Right cardiac atrium (tissue), 5 donors: ENCODE measurements at regions not wholly inside any gene's neighbourhood (a gene's known extent, or its start where the extent isn't known, plus 50 kb on each side); places are given as distances from the start of the nearest gene placed in this dataset.
A peak's percentile ranks its signal among the peaks of the same experiment; 100 is the strongest.
"Not testable (repeated sequence)": the region's sequence is repeated elsewhere in the genome, so short reads cannot be mapped to it uniquely, and the experiment has no call there.

Source experiments
- ATAC-seq, 2 donors: fragments of 200-7000 bp; cut with Tn5 transposase; one replicate each; pipeline versions ENCODE4 v1.8.0 to v1.9.1; 2020; ENCODE audit warnings: moderate library complexity in 2 of 2, mild to moderate bottlenecking in 1 of 2
- DNase-seq, 3 donors: peaks; one replicate each; pipeline ENCODE4 v3.0.0-alpha.2; 2020
- H3K27ac ChIP-seq: one replicate; pipeline ENCODE4 v1.5.1; 2013; ENCODE audit warnings: mild to moderate bottlenecking, low read length, control low read depth, moderate library complexity
- H3K27me3 ChIP-seq: one replicate; pipeline ENCODE4 v1.6.1; 2013; ENCODE audit not compliant: control insufficient read depth, insufficient read depth
- H3K4me1 ChIP-seq: one replicate; pipeline ENCODE4 v1.6.1; 2013; ENCODE audit warnings: low read length; ENCODE audit not compliant: control insufficient read depth, insufficient read depth
- H3K4me3 ChIP-seq: one replicate; pipeline ENCODE4 v1.5.1; 2013; ENCODE audit warnings: low read length, control low read depth
- H3K9me3 ChIP-seq: one replicate; pipeline ENCODE4 v1.6.1; 2013; ENCODE audit warnings: low read length; ENCODE audit not compliant: control insufficient read depth
- WGBS: extraction: QIAGEN DNeasy Blood & Tissue Kit; methylation state at CpG from one replicate; pipeline ENCODE4 v1.1.7; 2013; 5-methylcytosine and 5-hydroxymethylcytosine counted together
- intact Hi-C, 4 donors: fragments of 100-400 bp; cut with DNase I; formaldehyde crosslinking; loops; one replicate each; pipeline versions ENCODE4 v1.11.0 to v1.14.0; 2022 to 2023
- donor health status: healthy with polysubstance abuse.
- donor health status: DM: no; HTN: yes; CAD: no.
- donor health status: DM: no; HTN: no; CAD: no.
- donor health status: DM: no; HTN: yes; CAD: no; lungs with severe emphysema.
- donor health status: DM: yes; HTN: yes; CAD: no.

DNA sequence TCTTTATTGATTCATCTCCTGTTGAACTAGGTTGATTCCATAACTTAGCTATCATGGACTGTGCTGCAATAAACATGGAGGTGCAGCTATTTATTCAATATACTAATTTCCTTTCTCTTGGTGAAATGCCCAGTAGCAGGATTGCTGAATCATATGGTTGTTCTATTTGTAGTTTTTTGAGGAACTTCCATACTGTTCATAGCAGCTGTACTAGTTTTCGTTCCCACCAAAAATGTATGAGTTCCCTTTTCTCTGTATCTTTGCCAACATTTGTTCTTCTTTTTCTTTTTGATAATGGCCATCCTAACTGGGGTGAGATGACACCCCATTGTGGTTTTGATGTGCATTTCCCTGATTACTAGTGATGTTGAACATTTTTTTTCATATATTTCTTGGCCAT, 87.2 kb upstream of the NAV2 start:
- intact Hi-C loops = no loop called here
- DNase-seq = no peak

DNA sequence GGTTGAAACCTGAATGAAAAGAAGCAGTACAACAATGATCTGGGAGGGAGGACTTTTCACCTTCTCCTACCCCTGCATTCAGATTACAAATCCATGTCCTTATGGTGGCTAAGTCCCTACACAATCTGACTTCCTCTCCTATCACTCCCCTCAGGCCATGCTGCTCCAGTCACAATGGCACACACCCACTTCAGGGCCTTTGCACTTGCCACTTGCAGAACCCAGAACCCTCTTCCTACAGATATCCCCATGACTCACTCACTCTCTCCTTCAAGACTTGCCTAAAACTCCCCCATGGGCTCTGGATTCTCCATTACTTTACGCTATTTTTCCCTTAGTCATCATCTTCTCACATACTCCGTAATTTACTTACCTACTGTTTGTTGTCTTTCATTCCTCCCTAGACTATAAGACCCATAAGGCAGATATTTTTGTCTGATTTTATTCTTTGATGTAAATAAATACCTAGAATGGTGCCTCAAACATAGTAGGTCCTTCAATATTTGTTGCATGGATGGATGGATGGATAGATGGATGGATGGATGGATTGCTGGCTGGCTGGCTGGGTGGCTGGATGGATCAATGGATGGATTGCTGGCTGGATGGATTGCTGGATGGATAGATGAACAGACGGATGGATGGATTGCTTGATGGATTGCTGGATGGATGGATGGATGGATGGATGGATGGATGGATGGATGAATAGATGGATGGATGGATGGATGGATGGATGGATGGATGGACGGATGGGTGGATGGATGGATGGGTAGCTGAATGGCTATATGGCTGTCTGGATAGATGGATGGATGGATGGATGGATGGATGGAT, 94.7 kb upstream of the NAV2 start:
- H3K9me3 ChIP-seq = no peaks in the 10 kb centered on the region
- H3K4me1 ChIP-seq = peaks cover 6% of the 10 kb centered on the region
- 73% methylated on average over 4 of the region's 4 CpGs for WGBS
- intact Hi-C loops = no loop called here
- ATAC-seq (no peak), DNase-seq (no peak)
- H3K27me3 ChIP-seq = no peaks in the 10 kb centered on the region
- no peak overlapping the region for H3K4me3 ChIP-seq
- H3K27ac ChIP-seq = no peak overlapping the region

More for the DNA sequence above, 87.2 kb upstream of the NAV2 start:
- no peak overlapping the region for H3K4me3 ChIP-seq
- WGBS = 59% methylated on average over 1 of the region's 1 CpG
- H3K27me3 ChIP-seq = no peaks in the 10 kb centered on the region
- no peak for ATAC-seq
- H3K27ac ChIP-seq = no peak overlapping the region
- peaks cover 15% of the 10 kb centered on the region for H3K4me1 ChIP-seq
- no peaks in the 10 kb centered on the region for H3K9me3 ChIP-seq

DNA sequence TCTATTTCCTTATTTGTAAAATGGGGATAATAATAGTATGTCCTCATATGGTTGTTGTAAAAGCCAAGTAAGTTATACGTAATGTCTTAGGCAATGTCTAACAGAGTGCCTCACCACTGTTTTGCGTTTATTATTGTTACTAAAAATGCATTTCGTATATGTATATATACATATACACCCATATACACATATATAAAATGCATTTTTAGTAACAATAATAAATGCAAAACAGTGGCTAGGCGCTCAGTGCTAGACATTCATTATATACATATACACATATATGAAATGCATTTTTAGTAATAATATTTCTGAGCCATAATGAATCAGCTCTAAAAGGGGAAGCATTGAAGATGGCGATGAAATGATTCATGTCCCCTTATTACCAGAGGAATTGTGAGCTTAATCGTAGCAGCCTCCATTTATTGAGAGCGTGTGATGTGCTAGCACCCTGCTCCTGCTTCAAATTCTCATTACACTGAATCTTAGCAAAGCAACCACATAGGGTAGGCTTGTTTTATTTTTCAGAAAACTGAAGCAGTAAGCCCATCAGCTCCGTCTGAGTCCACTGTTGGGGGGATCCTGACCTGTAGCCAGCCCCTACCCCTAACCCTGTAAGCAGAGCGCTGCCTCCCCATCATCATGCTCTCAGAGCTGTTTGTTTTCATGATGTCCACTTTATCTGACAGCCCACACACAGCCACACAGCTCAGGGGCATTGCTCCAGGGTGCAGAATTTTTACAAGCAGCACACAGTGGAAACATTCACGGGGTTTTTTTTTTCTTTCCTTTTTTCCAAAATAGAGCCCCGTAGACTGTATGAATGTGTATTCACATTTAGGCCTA, 97.1 kb upstream of the NAV2 start:
- intact Hi-C loops = no loop called here
- Histone ChIP-seq H3K4me1 (peaks cover 6% of the 10 kb centered on the region), H3K4me3 (no peak overlapping the region), H3K9me3 (no peaks in the 10 kb centered on the region), H3K27me3 (no peaks in the 10 kb centered on the region), H3K27ac (peak overlapping the region; percentile 30)
- 71% methylated on average over 11 of the region's 11 CpGs for WGBS
- DNase-seq (no peak), ATAC-seq (peak; percentile 40 to 80)

DNA sequence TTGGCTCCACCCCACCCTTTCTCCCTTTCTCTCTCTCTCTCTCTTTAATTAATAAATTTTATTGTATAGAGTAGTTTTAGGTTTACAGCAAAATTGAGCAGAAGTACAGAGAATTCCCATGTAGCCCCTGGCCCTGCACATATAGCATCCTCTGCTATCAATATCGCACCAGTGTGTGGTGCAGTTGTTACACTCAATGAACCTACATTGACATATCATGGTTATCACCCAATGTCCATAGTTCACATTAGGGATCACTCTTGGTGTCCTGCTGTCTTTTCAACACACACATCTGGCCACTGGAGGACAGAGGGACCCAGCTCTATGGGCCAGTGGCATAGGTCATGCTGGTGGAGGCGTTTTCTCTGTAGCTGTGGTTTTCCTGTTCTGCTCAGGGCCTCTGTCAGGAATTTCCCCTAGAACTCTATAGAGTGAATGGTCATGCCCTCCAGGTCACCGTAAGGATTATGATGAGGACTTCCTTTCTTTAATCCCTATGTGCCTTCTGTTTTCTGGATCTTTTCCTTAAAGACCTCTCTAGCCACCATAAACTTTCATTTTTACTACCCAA, 98.2 kb upstream of the NAV2 start:
- 85% methylated on average over 3 of the region's 3 CpGs for WGBS
- Histone ChIP-seq H3K27ac (no peak overlapping the region), H3K4me1 (peaks cover 6% of the 10 kb centered on the region)

DNA sequence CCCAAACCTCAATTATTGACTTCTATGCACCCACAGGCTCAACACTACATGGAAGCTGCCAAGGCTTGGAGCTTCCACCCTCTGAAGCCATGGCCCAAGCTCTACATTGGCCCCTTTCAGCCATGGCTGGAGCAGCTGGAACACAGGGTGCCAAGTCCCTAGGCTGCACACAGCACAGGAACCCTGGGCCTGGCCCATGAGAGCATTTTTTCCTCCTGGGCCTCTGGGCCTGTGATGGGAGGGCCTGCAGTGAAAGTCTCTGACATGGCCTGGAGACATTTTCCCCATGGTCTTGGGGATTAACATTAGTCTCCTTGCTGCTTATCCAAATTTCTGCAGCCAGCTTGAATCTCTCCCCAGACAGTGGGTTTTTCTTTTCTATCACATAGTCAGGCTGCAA, 100.6 kb upstream of the NAV2 start:
- ATAC-seq, H3K4me3 ChIP-seq, H3K27me3 ChIP-seq, H3K27ac ChIP-seq, intact Hi-C loops, H3K9me3 ChIP-seq, DNase-seq: not testable (repeated sequence)
- peaks cover 14% of the 10 kb centered on the region for H3K4me1 ChIP-seq

More for the DNA sequence above, 98.2 kb upstream of the NAV2 start:
- H3K27me3 ChIP-seq = no peaks in the 10 kb centered on the region
- ATAC-seq = no peak
- no peaks in the 10 kb centered on the region for H3K9me3 ChIP-seq
- H3K4me3 ChIP-seq = no peak overlapping the region
- intact Hi-C loops = no loop called here
- no peak for DNase-seq

DNA sequence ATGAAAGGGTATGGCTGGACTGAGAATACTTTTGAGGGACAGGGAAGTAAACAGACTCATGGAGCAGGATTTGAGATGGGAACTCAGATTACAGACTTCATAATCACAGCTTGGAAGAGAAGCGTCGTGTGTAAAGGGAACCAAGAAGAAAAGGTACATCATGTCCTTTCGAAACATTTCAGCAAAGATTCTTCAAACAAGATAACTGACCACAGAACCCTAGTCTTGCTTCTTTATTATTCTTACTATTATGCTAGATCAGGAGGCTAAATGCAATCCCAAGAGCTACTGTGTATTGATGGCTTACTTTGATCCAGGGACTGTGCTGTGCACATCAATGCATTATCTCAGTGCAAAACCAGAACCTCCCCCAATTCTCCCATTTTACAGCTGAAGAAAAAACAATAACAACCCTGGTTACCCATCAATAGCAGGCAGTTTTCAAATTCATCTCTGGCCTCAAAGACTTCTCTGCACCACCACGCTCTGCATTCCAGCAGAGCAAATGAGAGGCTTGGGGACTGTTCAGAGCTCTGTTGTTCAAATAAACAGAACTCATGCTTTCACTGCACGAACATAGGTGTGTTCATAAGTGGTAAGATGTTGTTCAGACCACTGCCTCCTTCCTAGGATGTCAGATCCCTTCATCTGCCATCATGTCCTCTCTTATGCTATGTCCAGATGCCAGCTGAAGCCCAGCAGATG, 104.8 kb upstream of the NAV2 start:
- peaks cover 12% of the 10 kb centered on the region for H3K4me1 ChIP-seq
- intact Hi-C loops = no loop called here
- no peaks in the 10 kb centered on the region for H3K9me3 ChIP-seq
- DNase-seq = no peak
- no peak overlapping the region for H3K27ac ChIP-seq
- H3K4me3 ChIP-seq = no peak overlapping the region
- ATAC-seq = no peak
- WGBS = 84% methylated on average over 5 of the region's 5 CpGs
- no peaks in the 10 kb centered on the region for H3K27me3 ChIP-seq

DNA sequence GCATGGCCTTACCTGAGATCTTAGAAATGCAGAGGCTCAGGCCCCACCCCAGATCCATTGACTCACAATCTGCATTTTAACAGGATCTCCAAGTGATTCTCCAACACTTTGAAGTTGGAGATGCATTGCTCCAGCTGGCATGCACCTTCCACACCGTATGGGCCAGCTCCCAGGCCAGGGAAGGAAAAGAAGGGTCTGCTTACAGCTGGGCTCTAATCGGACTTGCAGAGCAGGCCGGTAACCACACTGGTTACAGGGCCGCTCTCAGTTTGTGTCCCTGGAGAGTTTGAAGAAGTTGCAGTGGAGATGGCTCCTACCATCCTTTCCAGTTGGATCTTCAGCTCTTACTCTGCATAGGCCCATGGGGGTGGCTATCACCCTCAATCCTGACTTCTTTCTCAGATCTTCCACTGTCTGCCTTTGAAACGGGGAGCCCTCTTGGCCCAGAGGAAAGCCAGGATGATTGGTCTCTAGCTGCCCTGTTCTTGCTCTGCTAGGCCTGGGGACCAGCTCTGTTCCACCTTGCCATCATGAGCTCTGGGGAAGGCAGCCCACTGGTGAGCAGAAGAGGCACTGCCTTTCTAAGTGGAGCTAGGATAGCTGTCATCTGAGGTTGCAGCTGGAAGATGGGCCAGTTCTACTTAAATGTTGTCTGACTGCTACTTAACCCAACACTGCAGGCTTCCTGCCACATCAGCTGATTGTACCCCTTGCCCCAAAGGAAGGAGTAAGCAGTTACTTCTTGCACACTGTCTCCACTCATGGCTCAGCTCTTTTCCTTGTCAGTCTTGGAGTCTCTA, 105.6 kb upstream of the NAV2 start:
- no peak for ATAC-seq
- no peaks in the 10 kb centered on the region for H3K27me3 ChIP-seq
- H3K27ac ChIP-seq = no peak overlapping the region
- no peaks in the 10 kb centered on the region for H3K9me3 ChIP-seq
- no peak overlapping the region for H3K4me3 ChIP-seq
- peaks cover 12% of the 10 kb centered on the region for H3K4me1 ChIP-seq
- 95% methylated on average over 5 of the region's 5 CpGs for WGBS
- intact Hi-C loops = no loop called here
- DNase-seq = no peak

DNA sequence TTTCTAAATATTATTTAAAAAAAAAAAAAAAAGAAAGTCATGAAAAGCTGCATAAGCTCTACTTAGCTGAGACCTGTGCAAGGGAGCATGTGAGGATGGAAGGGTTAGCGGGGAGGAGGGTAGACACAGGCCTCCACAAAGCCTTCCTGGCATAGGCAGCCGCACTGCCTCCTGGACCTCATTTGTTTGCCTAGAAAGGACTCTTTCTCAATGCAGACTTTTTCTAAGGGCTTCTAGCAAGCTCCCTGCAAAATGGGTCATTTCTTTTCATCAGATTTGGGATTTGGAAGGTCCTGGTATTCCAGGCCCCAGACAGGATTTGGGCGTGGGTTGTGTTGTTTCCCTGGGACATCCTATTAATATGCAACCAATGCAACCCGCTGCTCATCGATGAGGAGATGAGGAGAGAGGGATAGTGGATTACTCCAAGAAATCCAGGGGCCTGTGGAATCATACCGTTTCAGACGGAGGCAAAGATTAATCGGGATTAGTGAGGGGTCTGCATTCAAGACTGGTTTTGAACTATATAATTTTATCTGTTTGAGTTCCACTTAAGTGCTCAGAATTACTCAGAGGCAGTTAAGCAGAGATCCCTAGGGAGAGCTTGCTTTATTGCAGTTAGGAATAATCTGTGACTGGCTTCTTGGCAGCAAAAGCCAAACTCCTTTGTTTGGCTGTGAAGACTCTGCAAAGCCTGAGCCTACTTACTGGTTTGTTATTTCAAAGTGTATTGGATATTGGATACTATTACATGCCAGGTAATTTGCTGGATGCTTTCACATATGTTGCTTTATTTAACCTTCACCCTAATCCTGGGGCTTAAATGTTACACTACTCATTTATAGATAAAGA, 106.9 kb upstream of the NAV2 start:
- ATAC-seq = peak; percentile 82 to 89
- 53% methylated on average over 8 of the region's 8 CpGs for WGBS
- Histone ChIP-seq H3K27me3 (no peaks in the 10 kb centered on the region), H3K9me3 (no peaks in the 10 kb centered on the region), H3K4me3 (no peak overlapping the region), H3K27ac (peak overlapping the region; percentile 51), H3K4me1 (peaks cover 12% of the 10 kb centered on the region)
- intact Hi-C loops = no loop called here
- no peak for DNase-seq

DNA sequence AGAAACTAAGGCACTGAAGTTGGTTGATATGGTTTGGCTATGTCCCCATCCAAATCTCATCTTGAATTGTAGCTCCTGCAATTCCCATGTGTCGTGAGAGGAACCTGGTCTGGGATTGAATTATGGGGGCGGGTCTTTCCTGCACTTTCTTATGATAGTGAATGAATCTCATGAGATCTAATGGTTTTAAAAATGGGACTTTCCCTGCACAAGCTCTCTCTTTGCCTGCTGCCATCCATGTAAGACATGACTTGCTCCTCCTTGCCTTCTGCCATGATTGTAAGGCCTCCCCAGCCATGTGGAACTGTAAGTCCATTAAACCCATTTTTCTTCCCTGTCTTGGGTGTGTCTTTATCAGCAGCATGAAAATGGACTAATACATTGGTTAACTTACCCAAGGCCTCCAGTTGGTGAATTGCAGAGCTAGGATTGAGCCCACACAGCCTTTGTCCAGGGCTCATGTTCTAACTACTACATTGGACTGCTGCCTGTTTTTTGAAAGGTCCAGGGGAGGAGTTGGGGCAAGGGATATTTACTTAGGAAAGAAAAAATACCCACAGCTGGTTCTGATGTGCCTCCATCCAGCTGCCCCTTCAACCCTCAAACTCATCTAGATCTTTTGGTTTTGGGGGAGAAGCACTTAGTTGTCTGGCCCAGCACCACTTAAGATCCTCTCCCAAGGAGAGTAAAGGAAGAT, 107.8 kb upstream of the NAV2 start:
- no peaks in the 10 kb centered on the region for H3K9me3 ChIP-seq
- intact Hi-C loops = no loop called here
- no peak for ATAC-seq

More for the DNA sequence above, 107.8 kb upstream of the NAV2 start:
- Histone ChIP-seq H3K27me3 (no peaks in the 10 kb centered on the region), H3K4me3 (no peak overlapping the region), H3K4me1 (peaks cover 12% of the 10 kb centered on the region), H3K27ac (no peak overlapping the region)
- 95% methylated on average over 2 of the region's 2 CpGs for WGBS
- DNase-seq = no peak
